ENCODE measurements at regions not wholly inside any gene's neighbourhood (a gene's known extent, or its start where the extent isn't known, plus 50 kb on each side); places are given as distances from the start of the nearest gene placed in this dataset.
A peak's percentile ranks its signal among the peaks of the same experiment; 100 is the strongest.

GRCh38 chr11:26011474-26011873, 320.5 kb upstream of the ANO3 start:
- no peaks in the 10 kb centered on the region for H3K9me3 ChIP-seq
- H3K27ac ChIP-seq = no peak overlapping the region
- TF ChIP-seq, protein P1, sequence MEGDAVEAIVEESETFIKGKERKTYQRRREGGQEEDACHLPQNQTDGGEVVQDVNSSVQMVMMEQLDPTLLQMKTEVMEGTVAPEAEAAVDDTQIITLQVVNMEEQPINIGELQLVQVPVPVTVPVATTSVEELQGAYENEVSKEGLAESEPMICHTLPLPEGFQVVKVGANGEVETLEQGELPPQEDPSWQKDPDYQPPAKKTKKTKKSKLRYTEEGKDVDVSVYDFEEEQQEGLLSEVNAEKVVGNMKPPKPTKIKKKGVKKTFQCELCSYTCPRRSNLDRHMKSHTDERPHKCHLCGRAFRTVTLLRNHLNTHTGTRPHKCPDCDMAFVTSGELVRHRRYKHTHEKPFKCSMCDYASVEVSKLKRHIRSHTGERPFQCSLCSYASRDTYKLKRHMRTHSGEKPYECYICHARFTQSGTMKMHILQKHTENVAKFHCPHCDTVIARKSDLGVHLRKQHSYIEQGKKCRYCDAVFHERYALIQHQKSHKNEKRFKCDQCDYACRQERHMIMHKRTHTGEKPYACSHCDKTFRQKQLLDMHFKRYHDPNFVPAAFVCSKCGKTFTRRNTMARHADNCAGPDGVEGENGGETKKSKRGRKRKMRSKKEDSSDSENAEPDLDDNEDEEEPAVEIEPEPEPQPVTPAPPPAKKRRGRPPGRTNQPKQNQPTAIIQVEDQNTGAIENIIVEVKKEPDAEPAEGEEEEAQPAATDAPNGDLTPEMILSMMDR (IDR thresholded peaks at IDR 0.05) = no peak
- TF ChIP-seq POLR2A (IDR thresholded peaks at IDR 0.05) (no peak), POLR2AphosphoS5 (IDR thresholded peaks at IDR 0.05) (no peak)
- no peak overlapping the region for H3K4me3 ChIP-seq
- H3K36me3 ChIP-seq = no peaks in the 10 kb centered on the region
- H3K27me3 ChIP-seq (replicated peaks; ENCODE audit: insufficient read depth) = no peaks in the 10 kb centered on the region
- 76% methylated on average over 1 of the region's 1 CpG for WGBS
- no peaks in the 10 kb centered on the region for H3K4me1 ChIP-seq (replicated peaks)
- intact Hi-C loops (cut with DNase I) = no loop called here
- DNase-seq (ENCODE audit: low spot score) = no peak

DNA sequence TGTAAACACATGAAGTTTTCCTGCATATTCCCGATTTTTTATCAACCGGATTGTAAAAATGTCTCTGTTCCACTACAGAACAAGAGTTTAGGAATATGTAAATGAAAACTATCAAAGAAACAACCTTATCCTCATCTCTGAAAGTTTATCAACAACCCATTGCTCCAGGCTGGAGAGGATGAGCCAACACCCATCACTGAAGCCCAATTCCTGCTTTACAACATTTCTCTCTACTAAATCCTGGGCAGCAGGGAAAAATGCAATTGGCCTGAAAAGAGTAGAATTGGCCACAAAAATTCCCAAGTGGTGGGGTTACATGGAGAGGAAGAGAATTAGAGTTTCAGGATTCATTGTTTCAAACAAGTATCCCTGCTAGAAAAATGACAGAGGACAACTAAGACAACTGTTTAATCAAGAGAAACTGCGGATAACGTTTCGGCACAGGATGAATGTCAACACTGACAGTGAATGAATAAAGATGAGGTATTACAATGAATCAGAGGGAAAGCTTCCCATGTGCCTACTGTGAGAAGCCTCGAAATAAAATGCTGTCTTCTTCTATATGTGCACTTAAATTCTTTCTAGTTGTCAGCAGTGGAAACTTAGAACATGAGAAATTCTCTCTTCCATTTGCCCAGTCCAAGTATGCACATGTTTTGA, 317.3 kb upstream of the ANO3 start:
- 88% methylated on average over 6 of the region's 6 CpGs for WGBS
- TF ChIP-seq, protein P1 (IDR thresholded peaks at IDR 0.05) = no peak
- no peak for TF ChIP-seq POLR2AphosphoS5 (IDR thresholded peaks at IDR 0.05)
- TF ChIP-seq POLR2A (IDR thresholded peaks at IDR 0.05) = no peak
- H3K4me3 ChIP-seq = no peak overlapping the region
- intact Hi-C loops (cut with DNase I) = no loop called here
- DNase-seq (ENCODE audit: low spot score) = no peak
- H3K36me3 ChIP-seq = no peaks in the 10 kb centered on the region
- no peak overlapping the region for H3K27ac ChIP-seq
- no peaks in the 10 kb centered on the region for H3K4me1 ChIP-seq (replicated peaks)
- H3K9me3 ChIP-seq = no peaks in the 10 kb centered on the region
- no peaks in the 10 kb centered on the region for H3K27me3 ChIP-seq (replicated peaks; ENCODE audit: insufficient read depth)

GRCh38 chr11:26017322-26017860, 314.5 kb upstream of the ANO3 start:
- H3K27me3 ChIP-seq (replicated peaks; ENCODE audit: insufficient read depth) = peaks cover 3% of the 10 kb centered on the region
- no peaks in the 10 kb centered on the region for H3K36me3 ChIP-seq
- TF ChIP-seq, protein P1 (IDR thresholded peaks at IDR 0.05) = no peak
- TF ChIP-seq POLR2AphosphoS5 (IDR thresholded peaks at IDR 0.05) (no peak), POLR2A (IDR thresholded peaks at IDR 0.05) (no peak)
- no peak for DNase-seq (ENCODE audit: low spot score)
- 26% methylated on average over 1 of the region's 1 CpG for WGBS
- H3K4me1 ChIP-seq (replicated peaks) = no peaks in the 10 kb centered on the region
- intact Hi-C loops (cut with DNase I) = no loop called here
- H3K27ac ChIP-seq = no peak overlapping the region
- no peaks in the 10 kb centered on the region for H3K9me3 ChIP-seq
- no peak overlapping the region for H3K4me3 ChIP-seq

GRCh38 chr11:26017903-26018302, 314.0 kb upstream of the ANO3 start:
- Histone ChIP-seq H3K27ac (peak overlapping the region in 1 of 2 donors; percentile 15), H3K4me1 (replicated peaks) (no peaks in the 10 kb centered on the region), H3K36me3 (no peaks in the 10 kb centered on the region), H3K9me3 (no peaks in the 10 kb centered on the region), H3K27me3 (replicated peaks; ENCODE audit: insufficient read depth) (peaks cover 3% of the 10 kb centered on the region), H3K4me3 (no peak overlapping the region)
- intact Hi-C loops (cut with DNase I) = no loop called here
- TF ChIP-seq POLR2A (IDR thresholded peaks at IDR 0.05) (no peak), POLR2AphosphoS5 (IDR thresholded peaks at IDR 0.05) (no peak)
- TF ChIP-seq, protein P1 (IDR thresholded peaks at IDR 0.05) = no peak
- no peak for DNase-seq (ENCODE audit: low spot score)
- 54% methylated on average over 2 of the region's 2 CpGs for WGBS

- no peaks in the 10 kb centered on the region for H3K4me1 ChIP-seq (replicated peaks)
- intact Hi-C loops (cut with DNase I) = no loop called here
- no peak for DNase-seq (ENCODE audit: low spot score)
- H3K9me3 ChIP-seq = no peaks in the 10 kb centered on the region
- H3K36me3 ChIP-seq = no peaks in the 10 kb centered on the region
- peak overlapping the region in 1 of 2 donors; percentile 15 for H3K27ac ChIP-seq
- TF ChIP-seq POLR2AphosphoS5 (IDR thresholded peaks at IDR 0.05) (peak; percentile 50), POLR2A (IDR thresholded peaks at IDR 0.05) (no peak)
- H3K4me3 ChIP-seq = no peak overlapping the region
- H3K27me3 ChIP-seq (replicated peaks; ENCODE audit: insufficient read depth) = peaks cover 3% of the 10 kb centered on the region
These were observed 313.6 kb upstream of the ANO3 start for GRCh38 chr11:26018336-26018735.
